GM23338 (cell line): ENCODE measurements at regions not wholly inside any gene's neighbourhood (a gene's known extent, or its start where the extent isn't known, plus 50 kb on each side); places are given as distances from the start of the nearest gene placed in this dataset.

ENCODE experiments used
- ATAC-seq: fragments of 200-7000 bp; cut with Tn5 transposase; 3 replicates; pipeline ENCODE4 v1.9.1; 2020
- DNase-seq: peaks from one replicate; pipeline ENCODE4 v3.0.0-alpha.2; 2015; ENCODE audit warnings: low spot score
- H2AFZ ChIP-seq: fragments of 200-600 bp; sonication (generic); 2 replicates; pipeline ENCODE4 v1.8.0; 2016; ENCODE audit warnings: antibody characterized with exemption, mild to moderate bottlenecking, moderate library complexity
- H3F3A ChIP-seq: fragments of 200-600 bp; sonication (generic); replicated peaks from 2 replicates; pipeline ENCODE4 v1.8.0; 2017; ENCODE audit warnings: antibody characterized with exemption, mixed run types, low read depth
- H3K27ac ChIP-seq: fragments of 200-600 bp; sonication (generic); 2 replicates; pipeline ENCODE4 v1.6.1; 2016; ENCODE audit warnings: low read depth
- H3K27me3 ChIP-seq: fragments of 200-600 bp; sonication (generic); 2 replicates; pipeline ENCODE4 v1.8.0; 2016; ENCODE audit warnings: mild to moderate bottlenecking, mixed run types, moderate library complexity; ENCODE audit not compliant: insufficient read depth
- H3K36me3 ChIP-seq: fragments of 200-600 bp; sonication (generic); 2 replicates; pipeline ENCODE4 v1.8.0; 2016; ENCODE audit warnings: mild to moderate bottlenecking; ENCODE audit not compliant: insufficient read depth
- H3K4me1 ChIP-seq: fragments of 200-600 bp; sonication (generic); 2 replicates; pipeline ENCODE4 v1.8.0; 2016; ENCODE audit warnings: mild to moderate bottlenecking, moderate library complexity; ENCODE audit not compliant: insufficient read depth
- H3K4me2 ChIP-seq: fragments of 200-600 bp; sonication (generic); 2 replicates; pipeline ENCODE4 v1.7.1; 2017; ENCODE audit warnings: mixed run types
- H3K4me3 ChIP-seq: fragments of 200-600 bp; sonication (generic); 2 replicates; pipeline ENCODE4 v1.6.1; 2016; ENCODE audit warnings: mixed run types
- H3K79me2 ChIP-seq: fragments of 200-600 bp; sonication (generic); replicated peaks from 2 replicates; pipeline ENCODE4 v1.8.0; 2017; ENCODE audit warnings: mild to moderate bottlenecking; ENCODE audit not compliant: insufficient read depth
- H3K9me2 ChIP-seq: fragments of 200-600 bp; sonication (generic); 2 replicates; pipeline ENCODE4 v1.8.0; 2017; ENCODE audit not compliant: insufficient read depth
- H4K20me1 ChIP-seq: fragments of 200-600 bp; sonication (generic); replicated peaks from 2 replicates; pipeline ENCODE4 v1.8.0; 2017; ENCODE audit warnings: mild to moderate bottlenecking; ENCODE audit not compliant: insufficient read depth
- H3K27ac Mint-ChIP-seq: 2 replicates; pipeline ENCODE4 v1.8.0; 2020; ENCODE audit warnings: inconsistent platforms, mild to moderate bottlenecking, moderate library complexity, mixed read lengths
- H3K27me3 Mint-ChIP-seq: 3 replicates; pipeline ENCODE4 v1.8.0; 2022; ENCODE audit warnings: low read depth, mild to moderate bottlenecking, moderate library complexity, mixed read lengths, inconsistent platforms; ENCODE audit not compliant: insufficient read depth, poor library complexity
- H3K36me3 Mint-ChIP-seq: 3 replicates; pipeline ENCODE4 v1.8.0; 2021; ENCODE audit warnings: low read depth, mild to moderate bottlenecking, inconsistent platforms, moderate library complexity, mixed read lengths
- H3K4me1 Mint-ChIP-seq: 3 replicates; pipeline ENCODE4 v1.8.0; 2020; ENCODE audit warnings: mild to moderate bottlenecking, inconsistent platforms, mixed read lengths
- H3K4me3 Mint-ChIP-seq: 3 replicates; pipeline ENCODE4 v1.8.0; 2021; ENCODE audit warnings: moderate library complexity, mild to moderate bottlenecking, inconsistent platforms, mixed read lengths
- H3K9me3 Mint-ChIP-seq: 3 replicates; pipeline ENCODE4 v1.8.0; 2020; ENCODE audit warnings: moderate library complexity, mild to moderate bottlenecking, inconsistent platforms, mixed read lengths
- CREB1 ChIP-seq: fragments of 250-450 bp; sonication (Bioruptor Pico); IDR thresholded peaks from 2 replicates; pipeline ENCODE4 v1.5.0; 2020; ENCODE audit warnings: low read depth, mild to moderate bottlenecking, moderate library complexity
- CTCF ChIP-seq, 2 experiments: fragments of 200-600 bp in 1 of 2; sonication (generic) in 1 of 2; conservative IDR thresholded peaks; 2 replicates each; pipeline versions ENCODE4 v1.5.1 to v1.6.1; 2016 to 2017; ENCODE audit warnings: antibody characterized with exemption in 2 of 2, low read depth in 2 of 2, mild to moderate bottlenecking in 2 of 2, moderate library complexity in 1 of 2
- EZH2phosphoT487 ChIP-seq: fragments of 200-600 bp; sonication (generic); IDR thresholded peaks from one replicate; pipeline ENCODE4 v1.8.1; 2018; ENCODE audit warnings: antibody characterized with exemption; ENCODE audit not compliant: unreplicated experiment
- JUNB ChIP-seq: IDR thresholded peaks from one replicate; pipeline ENCODE4 v1.6.1; 2016; ENCODE audit warnings: antibody characterized with exemption; ENCODE audit not compliant: unreplicated experiment
- NANOG ChIP-seq: IDR thresholded peaks from 2 replicates; pipeline ENCODE4 v1.6.1; 2016; ENCODE audit warnings: antibody characterized with exemption, borderline replicate concordance
- POLR2AphosphoS5 ChIP-seq: IDR thresholded peaks from 2 replicates; pipeline ENCODE4 v1.6.1; 2016; ENCODE audit warnings: antibody characterized with exemption, low read depth
- ZNF114 ChIP-seq: fragments of 250-450 bp; sonication (Bioruptor Pico); IDR thresholded peaks from 2 replicates; pipeline ENCODE4 v1.5.0; 2020; ENCODE audit warnings: mild to moderate bottlenecking, moderate library complexity
- ZNF331 ChIP-seq: fragments of 250-450 bp; sonication (Bioruptor Pico); IDR thresholded peaks from 2 replicates; pipeline ENCODE4 v1.5.0; 2020; ENCODE audit warnings: low read depth, mild to moderate bottlenecking, moderate library complexity
- TF ChIP-seq, protein P1 (sequence below): IDR thresholded peaks from 2 replicates; pipeline ENCODE4 v1.6.1; 2016; ENCODE audit warnings: antibody characterized with exemption
- TF ChIP-seq, protein P2 (sequence below): fragments of 250-450 bp; sonication (Bioruptor Pico); IDR thresholded peaks from 2 replicates; pipeline ENCODE4 v1.5.0; 2020; ENCODE audit warnings: mild to moderate bottlenecking, moderate library complexity

DNA sequence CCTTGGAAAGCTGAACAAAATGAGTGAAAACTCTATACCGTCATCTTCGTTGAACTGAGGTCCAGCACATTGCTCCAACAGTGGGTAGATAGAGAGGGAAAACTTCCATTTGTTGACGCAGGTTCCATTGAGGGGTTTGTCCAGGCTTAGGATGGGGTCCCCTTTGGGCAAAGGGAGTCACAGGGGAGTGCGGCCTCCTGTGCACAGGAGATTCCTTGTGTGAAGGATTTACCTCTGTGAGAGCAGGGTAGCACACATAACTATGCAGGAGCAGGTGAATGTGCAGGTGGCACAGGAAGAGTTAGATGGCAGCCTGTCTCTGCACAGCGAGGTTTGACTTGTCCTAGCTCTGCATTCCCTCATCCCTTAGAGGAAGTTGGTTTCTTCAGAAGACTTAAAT is 139.3 kb downstream of the SNRPN start (continued):
- TF ChIP-seq CTCF (conservative IDR thresholded peaks at IDR 0.05; ENCODE audit: low read depth in 2 of 2), result no peak
- no peak for TF ChIP-seq EZH2phosphoT487
- no peak for TF ChIP-seq ZNF331 (CRISPR knock-in tag)

DNA sequence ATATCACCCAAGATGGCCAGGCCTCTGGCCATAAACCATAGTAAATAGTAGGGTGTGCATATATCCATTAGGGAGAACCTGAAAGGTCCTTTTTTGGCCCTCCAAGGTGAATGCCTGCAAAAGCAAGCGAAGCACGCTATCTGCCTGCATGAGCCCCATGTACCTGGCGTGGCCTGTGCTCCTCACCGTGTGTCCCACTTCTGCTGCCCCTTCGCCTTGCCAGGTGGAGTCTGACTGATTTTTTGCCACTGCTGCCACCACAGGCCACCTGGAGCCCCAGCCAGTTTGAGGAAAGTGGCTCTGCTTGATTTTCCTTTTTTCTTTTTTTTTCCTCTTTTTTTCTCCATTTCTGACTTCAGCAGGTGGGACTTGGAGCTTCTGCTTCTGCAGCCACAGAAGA is 139.7 kb downstream of the SNRPN start:
- peaks cover 96% of the 10 kb centered on the region for H3K36me3 Mint-ChIP-seq
- DNase-seq, result no peak
- no peak for ATAC-seq
- H3K27ac Mint-ChIP-seq, result no peak overlapping the region; the same call in 1 of the 2 replicates
- H3K4me2 ChIP-seq, result no peak overlapping the region
- H3K9me3 Mint-ChIP-seq, result peaks cover 85% of the 10 kb centered on the region
- no peaks in the 10 kb centered on the region for H3K27me3 ChIP-seq
- TF ChIP-seq NANOG, result no peak
- no peak for TF ChIP-seq ZNF331 (CRISPR knock-in tag)
- no peak overlapping the region for H2AFZ ChIP-seq
- H3K27me3 Mint-ChIP-seq, result peaks cover 34% of the 10 kb centered on the region
- H3K4me3 ChIP-seq, result no peak overlapping the region
- H3K79me2 ChIP-seq, result no peaks in the 10 kb centered on the region
- H3K9me2 ChIP-seq, result no peaks in the 10 kb centered on the region
- no peaks in the 10 kb centered on the region; the same call in 1 of the 2 replicates for H4K20me1 ChIP-seq
- H3K4me1 ChIP-seq, result no peaks in the 10 kb centered on the region
- H3K4me3 Mint-ChIP-seq, result no peak overlapping the region
- no peaks in the 10 kb centered on the region for H3F3A ChIP-seq
- no peaks in the 10 kb centered on the region for H3K4me1 Mint-ChIP-seq
- peaks cover 66% of the 10 kb centered on the region for H3K36me3 ChIP-seq
- no peak overlapping the region; the same call in 1 of the 2 replicates for H3K27ac ChIP-seq

GRCh38 chr15:25095179-25095578 is 140.4 kb downstream of the SNRPN start:
- Mint-ChIP-seq H3K27me3 (peaks cover 33% of the 10 kb centered on the region), H3K36me3 (peaks cover 95% of the 10 kb centered on the region), H3K9me3 (peaks cover 79% of the 10 kb centered on the region), H3K4me1 (no peaks in the 10 kb centered on the region), H3K27ac (no peak overlapping the region), H3K4me3 (no peak overlapping the region)
- Histone ChIP-seq H3K27me3 (no peaks in the 10 kb centered on the region), H3K79me2 (no peaks in the 10 kb centered on the region), H3F3A (no peaks in the 10 kb centered on the region), H3K9me2 (no peaks in the 10 kb centered on the region), H3K36me3 (peaks cover 68% of the 10 kb centered on the region), H3K4me2 (no peak overlapping the region), H3K4me3 (no peak overlapping the region), H3K27ac (no peak overlapping the region), H3K4me1 (no peaks in the 10 kb centered on the region), H4K20me1 (no peaks in the 10 kb centered on the region; the same call in 1 of the 2 replicates), H2AFZ (no peak overlapping the region)
- DNase-seq (no peak), ATAC-seq (no peak)
- TF ChIP-seq, protein P1, sequence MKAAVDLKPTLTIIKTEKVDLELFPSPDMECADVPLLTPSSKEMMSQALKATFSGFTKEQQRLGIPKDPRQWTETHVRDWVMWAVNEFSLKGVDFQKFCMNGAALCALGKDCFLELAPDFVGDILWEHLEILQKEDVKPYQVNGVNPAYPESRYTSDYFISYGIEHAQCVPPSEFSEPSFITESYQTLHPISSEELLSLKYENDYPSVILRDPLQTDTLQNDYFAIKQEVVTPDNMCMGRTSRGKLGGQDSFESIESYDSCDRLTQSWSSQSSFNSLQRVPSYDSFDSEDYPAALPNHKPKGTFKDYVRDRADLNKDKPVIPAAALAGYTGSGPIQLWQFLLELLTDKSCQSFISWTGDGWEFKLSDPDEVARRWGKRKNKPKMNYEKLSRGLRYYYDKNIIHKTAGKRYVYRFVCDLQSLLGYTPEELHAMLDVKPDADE, result no peak
- TF ChIP-seq ZNF331 (CRISPR knock-in tag) (no peak), CREB1 (CRISPR knock-in tag) (no peak), POLR2AphosphoS5 (no peak), ZNF114 (CRISPR knock-in tag) (no peak), JUNB (no peak)
- TF ChIP-seq, protein P2, sequence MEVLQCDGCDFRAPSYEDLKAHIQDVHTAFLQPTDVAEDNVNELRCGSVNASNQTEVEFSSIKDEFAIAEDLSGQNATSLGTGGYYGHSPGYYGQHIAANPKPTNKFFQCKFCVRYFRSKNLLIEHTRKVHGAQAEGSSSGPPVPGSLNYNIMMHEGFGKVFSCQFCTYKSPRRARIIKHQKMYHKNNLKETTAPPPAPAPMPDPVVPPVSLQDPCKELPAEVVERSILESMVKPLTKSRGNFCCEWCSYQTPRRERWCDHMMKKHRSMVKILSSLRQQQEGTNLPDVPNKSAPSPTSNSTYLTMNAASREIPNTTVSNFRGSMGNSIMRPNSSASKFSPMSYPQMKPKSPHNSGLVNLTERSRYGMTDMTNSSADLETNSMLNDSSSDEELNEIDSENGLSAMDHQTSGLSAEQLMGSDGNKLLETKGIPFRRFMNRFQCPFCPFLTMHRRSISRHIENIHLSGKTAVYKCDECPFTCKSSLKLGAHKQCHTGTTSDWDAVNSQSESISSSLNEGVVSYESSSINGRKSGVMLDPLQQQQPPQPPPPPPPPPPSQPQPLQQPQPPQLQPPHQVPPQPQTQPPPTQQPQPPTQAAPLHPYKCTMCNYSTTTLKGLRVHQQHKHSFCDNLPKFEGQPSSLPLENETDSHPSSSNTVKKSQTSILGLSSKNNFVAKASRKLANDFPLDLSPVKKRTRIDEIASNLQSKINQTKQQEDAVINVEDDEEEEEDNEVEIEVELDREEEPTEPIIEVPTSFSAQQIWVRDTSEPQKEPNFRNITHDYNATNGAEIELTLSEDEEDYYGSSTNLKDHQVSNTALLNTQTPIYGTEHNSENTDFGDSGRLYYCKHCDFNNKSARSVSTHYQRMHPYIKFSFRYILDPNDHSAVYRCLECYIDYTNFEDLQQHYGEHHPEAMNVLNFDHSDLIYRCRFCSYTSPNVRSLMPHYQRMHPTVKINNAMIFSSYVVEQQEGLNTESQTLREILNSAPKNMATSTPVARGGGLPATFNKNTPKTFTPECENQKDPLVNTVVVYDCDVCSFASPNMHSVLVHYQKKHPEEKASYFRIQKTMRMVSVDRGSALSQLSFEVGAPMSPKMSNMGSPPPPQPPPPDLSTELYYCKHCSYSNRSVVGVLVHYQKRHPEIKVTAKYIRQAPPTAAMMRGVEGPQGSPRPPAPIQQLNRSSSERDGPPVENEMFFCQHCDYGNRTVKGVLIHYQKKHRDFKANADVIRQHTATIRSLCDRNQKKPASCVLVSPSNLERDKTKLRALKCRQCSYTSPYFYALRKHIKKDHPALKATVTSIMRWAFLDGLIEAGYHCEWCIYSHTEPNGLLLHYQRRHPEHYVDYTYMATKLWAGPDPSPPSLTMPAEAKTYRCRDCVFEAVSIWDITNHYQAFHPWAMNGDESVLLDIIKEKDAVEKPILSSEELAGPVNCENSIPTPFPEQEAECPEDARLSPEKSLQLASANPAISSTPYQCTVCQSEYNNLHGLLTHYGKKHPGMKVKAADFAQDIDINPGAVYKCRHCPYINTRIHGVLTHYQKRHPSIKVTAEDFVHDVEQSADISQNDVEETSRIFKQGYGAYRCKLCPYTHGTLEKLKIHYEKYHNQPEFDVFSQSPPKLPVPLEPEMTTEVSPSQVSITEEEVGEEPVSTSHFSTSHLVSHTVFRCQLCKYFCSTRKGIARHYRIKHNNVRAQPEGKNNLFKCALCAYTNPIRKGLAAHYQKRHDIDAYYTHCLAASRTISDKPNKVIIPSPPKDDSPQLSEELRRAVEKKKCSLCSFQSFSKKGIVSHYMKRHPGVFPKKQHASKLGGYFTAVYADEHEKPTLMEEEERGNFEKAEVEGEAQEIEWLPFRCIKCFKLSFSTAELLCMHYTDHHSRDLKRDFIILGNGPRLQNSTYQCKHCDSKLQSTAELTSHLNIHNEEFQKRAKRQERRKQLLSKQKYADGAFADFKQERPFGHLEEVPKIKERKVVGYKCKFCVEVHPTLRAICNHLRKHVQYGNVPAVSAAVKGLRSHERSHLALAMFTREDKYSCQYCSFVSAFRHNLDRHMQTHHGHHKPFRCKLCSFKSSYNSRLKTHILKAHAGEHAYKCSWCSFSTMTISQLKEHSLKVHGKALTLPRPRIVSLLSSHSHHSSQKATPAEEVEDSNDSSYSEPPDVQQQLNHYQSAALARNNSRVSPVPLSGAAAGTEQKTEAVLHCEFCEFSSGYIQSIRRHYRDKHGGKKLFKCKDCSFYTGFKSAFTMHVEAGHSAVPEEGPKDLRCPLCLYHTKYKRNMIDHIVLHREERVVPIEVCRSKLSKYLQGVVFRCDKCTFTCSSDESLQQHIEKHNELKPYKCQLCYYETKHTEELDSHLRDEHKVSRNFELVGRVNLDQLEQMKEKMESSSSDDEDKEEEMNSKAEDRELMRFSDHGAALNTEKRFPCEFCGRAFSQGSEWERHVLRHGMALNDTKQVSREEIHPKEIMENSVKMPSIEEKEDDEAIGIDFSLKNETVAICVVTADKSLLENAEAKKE, result no peak
